Heart right ventricle (tissue), 16 donors: ENCODE measurements at regions not wholly inside any gene's neighbourhood (a gene's known extent, or its start where the extent isn't known, plus 50 kb on each side); places are given as distances from the start of the nearest gene placed in this dataset.

ENCODE experiments used
- ATAC-seq, 8 donors: fragments of 200-7000 bp; cut with Tn5 transposase; one replicate each; pipeline ENCODE4 v1.9.1; 2020; ENCODE audit warnings: mild to moderate bottlenecking in 8 of 8, moderate library complexity in 8 of 8, moderate number of reproducible peaks in 1 of 8
- DNase-seq, 2 donors: peaks; one replicate each; pipeline ENCODE4 v3.0.0-alpha.2; 2020
- H3K27ac ChIP-seq, 10 donors: fragments of 200-600 bp; sonication (generic) in 2 of 10; one replicate each; pipeline versions ENCODE4 v1.5.0 to v1.8.0; 2020 to 2022; ENCODE audit warnings: mild to moderate bottlenecking in 3 of 10
- H3K27me3 ChIP-seq, 7 donors: fragments of 200-600 bp; one replicate each; pipeline ENCODE4 v1.8.0; 2021 to 2022; ENCODE audit warnings: mild to moderate bottlenecking in 2 of 7
- H3K36me3 ChIP-seq, 9 donors: fragments of 200-600 bp; sonication (generic) in 1 of 9; one replicate each; pipeline versions ENCODE4 v1.5.0 to v1.8.0; 2020 to 2022; ENCODE audit warnings: mild to moderate bottlenecking in 2 of 9
- H3K4me1 ChIP-seq, 9 donors: fragments of 200-600 bp; sonication (generic) in 1 of 9; one replicate each; pipeline versions ENCODE4 v1.5.0 to v1.8.0; 2020 to 2022; ENCODE audit warnings: mild to moderate bottlenecking in 4 of 9
- H3K4me3 ChIP-seq, 10 donors: fragments of 200-600 bp; sonication (generic) in 2 of 10; one replicate each; pipeline versions ENCODE4 v1.5.0 to v1.8.0; 2020 to 2022; ENCODE audit warnings: mild to moderate bottlenecking in 7 of 10, moderate library complexity in 2 of 10
- H3K9me3 ChIP-seq, 11 donors: fragments of 200-600 bp in 10 of 11; sonication (generic) in 2 of 11; one replicate each; pipeline versions ENCODE4 v1.5.0 to v1.8.0; 2013 to 2022; ENCODE audit warnings: mild to moderate bottlenecking in 2 of 11, control low read depth in 1 of 11, moderate library complexity in 1 of 11
- CTCF ChIP-seq, 9 donors: fragments of 200-600 bp; sonication (generic) in 2 of 9; IDR thresholded peaks; one replicate each; pipeline versions ENCODE4 v1.5.0 to v1.8.0; 2021 to 2022; ENCODE audit warnings: antibody characterized with exemption in 9 of 9, mild to moderate bottlenecking in 5 of 9, moderate library complexity in 1 of 9
- WGBS, 2 donors: extraction: QIAGEN DNeasy Blood & Tissue Kit; methylation state at CpG; one replicate each; pipeline ENCODE4 v1.1.7; 2013; ENCODE audit warnings: inconsistent platforms in 1 of 2; 5-methylcytosine and 5-hydroxymethylcytosine counted together
- intact Hi-C, 10 donors: fragments of 100-400 bp; cut with DNase I; formaldehyde crosslinking; loops; one replicate each; pipeline versions ENCODE4 v1.11.1 to v1.14.2; 2022
- donor health status: Arrhythmogenic right ventricular cardiomyopathy.
- donor health status: ischemic (EF 13 %, LVEDD 7.1; RV severe dilation, severe dysfunction).
- donor health status: healthy with polysubstance abuse.
- donor health status: DM: no; HTN: yes; CAD: no.
- donor health status: DM: no; HTN: no; CAD: no.
- donor health status: ischemic (EF 25% LVEDD 6.9; RV normal size, moderate dysfunction).
- donor health status: ischemic (EF 25% LVEDD 5.7; RV mildly dilated, moderate dysfunction).
- donor health status: healthy.
- donor health status: DM: yes; HTN: yes; CAD: no.
- donor health status: Ischemic cardiomyopathy.
- donor health status: ischemic (EF 35%, LVEDD 5.7; RV mildly dilated, moderate dysfunction).
- donor health status: nonischemic (EF 11% LVEDD 7.7; RV severe dilation, severe dysfunction).
- donor health status: DM: yes; HTN: yes; CAD: no.
- donor health status: PGD.
- donor health status: ischemic (EF 29% LVEDD 5.4; RV normal size, mild dysfunction).
- donor health status: nonischemic (EF 23%, LVEDD 6.1; RV moderate dilation, normal function).

GRCh38 chr14:58752289-58752688 lies 114.5 kb downstream of the DACT1 start:
- no peaks in the 10 kb centered on the region for H3K9me3 ChIP-seq
- H3K4me1 ChIP-seq, result peaks cover 0 to 59% (median 27%) of the 10 kb centered on the region in 9 donors
- H3K27ac ChIP-seq, result peak overlapping the region in 3 of 10 donors; percentile 13 to 82 (median 28)
- ATAC-seq, result no peak
- DNase-seq, result no peak
- WGBS, 2 donors, result 81 to 83% methylated on average over 4 of the region's 4 CpGs
- H3K4me3 ChIP-seq, result no peak overlapping the region
- no peaks in the 10 kb centered on the region for H3K27me3 ChIP-seq
- no peak for TF ChIP-seq CTCF (IDR thresholded peaks at IDR 0.05)
- no peaks in the 10 kb centered on the region for H3K36me3 ChIP-seq
- intact Hi-C loops, result no loop called here

GRCh38 chr14:58752771-58753201 lies 115.0 kb downstream of the DACT1 start:
- Histone ChIP-seq H3K27me3 (no peaks in the 10 kb centered on the region), H3K36me3 (no peaks in the 10 kb centered on the region), H3K9me3 (no peaks in the 10 kb centered on the region), H3K4me1 (peaks cover 0 to 55% (median 27%) of the 10 kb centered on the region in 9 donors), H3K4me3 (no peak overlapping the region), H3K27ac (peak overlapping the region in 3 of 10 donors; percentile 13 to 82 (median 28))
- DNase-seq (peak; percentile 73 to 85), ATAC-seq (peak; percentile 45 to 82 (median 70))
- intact Hi-C loops, result no loop called here
- WGBS, 2 donors, result 18 to 22% methylated on average over 9 of the region's 9 CpGs
- no peak for TF ChIP-seq CTCF (IDR thresholded peaks at IDR 0.05)

- TF ChIP-seq CTCF (IDR thresholded peaks at IDR 0.05), result no peak
- Histone ChIP-seq H3K36me3 (no peaks in the 10 kb centered on the region), H3K4me3 (no peak overlapping the region), H3K4me1 (peaks cover 0 to 30% (median 21%) of the 10 kb centered on the region in 9 donors), H3K27me3 (no peaks in the 10 kb centered on the region), H3K27ac (peak overlapping the region in 4 of 10 donors; percentile 5 to 60 (median 16)), H3K9me3 (no peaks in the 10 kb centered on the region)
- intact Hi-C loops, result no loop called here
- WGBS, 2 donors, result 44 to 54% methylated on average over 3 of the region's 3 CpGs
- DNase-seq (peak in 1 of 2 donors; percentile 30), ATAC-seq (peak in 6 of 8 donors; percentile 54 to 85 (median 64))
Measured at GRCh38 chr14:58755031-58755925, 117.5 kb downstream of the DACT1 start.

- TF ChIP-seq CTCF (IDR thresholded peaks at IDR 0.05), result no peak
- Histone ChIP-seq H3K27ac (no peak overlapping the region), H3K36me3 (no peaks in the 10 kb centered on the region), H3K4me1 (peaks cover 0 to 16% (median 3%) of the 10 kb centered on the region in 9 donors), H3K9me3 (no peaks in the 10 kb centered on the region), H3K4me3 (no peak overlapping the region), H3K27me3 (no peaks in the 10 kb centered on the region)
- 52 to 70% methylated on average over 2 of the region's 2 CpGs for WGBS, 2 donors
- ATAC-seq (no peak), DNase-seq (no peak)
- intact Hi-C loops, result no loop called here
Measured at GRCh38 chr14:58760121-58760520, 122.4 kb downstream of the DACT1 start.
